NCI-H146 (cell line): ENCODE measurements at regions not wholly inside any gene's neighbourhood (a gene's known extent, or its start where the extent isn't known, plus 50 kb on each side); places are given as distances from the start of the nearest gene placed in this dataset.
"Not testable (repeated sequence)": the region's sequence is repeated elsewhere in the genome, so short reads cannot be mapped to it uniquely, and the experiment has no call there.

Experiments used
- DNase-seq: peaks from one replicate; lab custom pipeline; 2025; lab: John Stamatoyannopoulos, UW

DNA sequence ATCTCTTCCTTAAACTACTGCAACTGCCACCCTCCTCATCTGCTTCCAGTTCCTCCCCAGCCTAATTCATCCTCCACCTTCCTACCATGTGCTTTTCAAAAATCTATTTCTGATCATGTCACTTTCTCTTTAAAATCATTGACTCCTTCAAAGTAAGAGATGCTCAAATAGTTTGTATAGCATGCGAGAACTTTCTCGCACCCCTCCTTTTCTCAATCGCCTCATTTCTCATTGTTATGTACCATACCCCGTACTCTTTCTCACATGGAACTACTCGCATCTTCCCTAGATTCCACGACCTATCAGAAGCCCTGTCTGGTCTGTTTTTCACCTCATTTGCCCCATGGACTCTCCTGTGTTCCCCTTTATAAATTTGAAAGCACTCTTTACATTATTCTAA, 238.2 kb downstream of the NRIP1 start:
- no peak for DNase-seq

DNA sequence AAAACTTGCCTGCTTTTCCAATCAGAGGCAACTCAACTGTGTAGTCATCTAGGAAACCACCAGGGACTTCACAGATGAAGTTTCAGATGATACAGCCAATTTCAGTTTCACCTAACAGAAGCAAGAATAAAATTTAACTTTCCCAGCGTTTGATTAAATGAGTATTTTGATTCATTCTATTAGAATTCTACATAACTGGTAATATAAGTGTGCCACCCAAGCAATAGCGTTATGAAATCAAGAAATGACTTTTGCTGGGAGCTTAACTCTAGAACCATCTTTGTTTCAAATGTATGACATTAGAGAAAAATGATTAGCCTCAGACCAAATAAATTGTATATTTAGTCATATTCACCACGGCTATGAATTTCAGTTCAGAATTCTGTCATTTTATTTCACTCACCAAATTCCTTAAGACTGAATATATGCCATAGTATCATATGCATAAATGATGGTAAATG, 239.3 kb downstream of the NRIP1 start:
- no peak for DNase-seq

DNA sequence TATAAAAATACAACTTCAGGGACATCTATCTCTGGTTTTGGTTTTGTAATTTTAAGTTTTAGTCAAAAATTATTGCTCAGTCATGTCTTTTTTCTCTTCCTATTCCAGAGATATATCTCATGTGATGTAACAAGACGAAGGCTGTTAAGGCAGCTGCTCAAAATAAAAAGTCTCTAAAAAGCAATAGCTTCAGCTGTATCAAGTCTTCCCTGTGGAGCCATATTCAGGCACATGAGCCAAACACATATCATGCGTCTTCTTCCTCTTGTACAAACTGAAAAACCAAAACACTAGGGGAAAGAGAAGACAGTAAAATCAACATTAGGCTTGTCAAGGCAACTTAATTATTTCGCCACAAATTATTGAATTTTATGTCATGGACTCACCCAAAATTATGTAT, 240.7 kb downstream of the NRIP1 start:
- DNase-seq: no peak

DNA sequence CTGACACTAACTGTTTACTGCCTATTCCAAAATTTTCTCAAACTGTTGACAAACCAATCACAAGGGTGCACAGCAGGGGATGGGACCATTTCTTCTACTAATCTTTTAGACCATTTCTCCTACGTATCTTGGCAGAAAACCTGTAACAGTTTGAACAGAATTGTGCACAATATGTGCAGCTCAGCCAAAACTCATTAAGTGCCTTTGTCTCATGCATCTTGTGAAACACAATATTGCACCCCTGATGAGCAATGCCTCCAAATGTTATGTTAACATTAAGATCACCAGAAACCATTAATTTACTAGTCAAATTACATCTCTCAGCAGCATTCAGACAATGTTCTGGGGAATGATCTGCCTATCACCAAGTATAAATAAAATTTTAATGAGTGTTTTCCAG, 247.5 kb downstream of the NRIP1 start:
- DNase-seq: no peak

DNA sequence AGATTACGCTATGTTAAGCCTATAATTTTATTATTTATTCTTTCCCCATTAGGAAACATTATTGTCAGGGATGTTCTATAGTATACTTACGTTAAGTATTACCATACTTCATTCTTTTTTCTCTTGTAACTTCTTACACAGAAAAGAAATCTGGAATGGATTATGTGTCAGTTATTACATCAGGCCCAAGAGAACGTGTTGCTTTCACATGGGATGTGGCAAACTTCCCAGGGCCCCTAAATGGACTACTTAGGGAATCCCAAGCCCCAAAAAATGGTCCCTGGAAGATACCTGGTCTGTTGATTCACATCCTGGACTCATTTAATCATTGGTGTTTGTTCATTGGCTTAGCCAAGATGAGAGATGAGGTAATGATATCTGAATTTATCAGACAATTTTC, 249.8 kb downstream of the NRIP1 start:
- no peak for DNase-seq

DNA sequence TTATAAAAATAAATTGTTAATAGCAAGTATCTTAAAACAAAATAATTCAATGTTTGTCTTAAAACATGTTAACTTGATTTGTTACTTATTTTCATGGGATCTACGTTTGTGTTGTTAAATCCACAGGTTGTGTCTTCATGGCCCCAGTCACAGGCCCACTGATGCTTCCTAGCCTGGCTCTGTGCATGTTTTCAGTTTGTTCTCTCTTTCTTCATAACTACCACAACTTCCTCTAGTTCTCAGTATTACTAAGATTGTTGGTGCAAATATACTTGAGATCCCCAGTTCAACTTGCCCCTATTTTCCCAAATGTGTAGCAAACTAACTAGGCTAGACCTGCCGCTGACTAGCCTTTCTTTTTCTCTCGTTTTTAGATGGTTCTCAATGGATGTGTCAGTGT, 250.5 kb downstream of the NRIP1 start:
- DNase-seq: no peak

DNA sequence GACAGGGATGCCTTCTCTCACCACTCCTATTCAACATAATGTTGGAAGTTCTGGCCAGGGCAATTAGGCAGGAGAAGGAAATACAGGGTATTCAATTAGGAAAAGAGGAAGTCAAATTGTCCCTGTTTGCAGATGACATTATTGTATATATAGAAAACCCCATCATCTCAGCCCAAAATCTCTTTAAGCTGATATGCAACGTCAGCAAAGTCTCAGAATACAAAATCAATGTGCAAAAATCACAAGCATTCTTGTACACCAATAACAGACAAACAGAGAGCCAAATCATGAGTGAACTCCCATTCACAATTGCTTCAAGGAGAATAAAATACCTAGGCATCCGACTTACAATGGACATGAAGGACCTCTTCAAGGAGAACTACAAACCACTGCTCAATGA, 258.1 kb upstream of the SAMSN1 start:
- DNase-seq: not testable (repeated sequence)

DNA sequence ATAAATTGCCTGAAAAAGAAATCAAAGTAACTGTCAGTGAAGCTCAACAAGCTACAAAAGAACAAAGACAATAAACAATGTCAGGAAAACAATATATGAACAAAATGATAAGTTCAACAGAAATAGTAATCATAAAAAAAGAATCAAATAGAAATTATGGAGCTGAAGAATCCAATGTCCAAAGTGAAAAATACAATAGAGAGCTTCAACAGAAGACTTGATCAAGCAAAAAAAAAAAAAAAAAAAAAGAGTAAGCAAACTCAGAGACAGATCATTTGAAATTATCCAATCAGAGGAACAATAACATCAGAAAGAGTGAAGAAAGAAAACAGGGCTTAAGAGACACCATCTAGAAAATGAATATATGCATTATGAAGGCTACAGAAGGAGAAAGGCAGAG, 251.4 kb upstream of the SAMSN1 start:
- no peak for DNase-seq

DNA sequence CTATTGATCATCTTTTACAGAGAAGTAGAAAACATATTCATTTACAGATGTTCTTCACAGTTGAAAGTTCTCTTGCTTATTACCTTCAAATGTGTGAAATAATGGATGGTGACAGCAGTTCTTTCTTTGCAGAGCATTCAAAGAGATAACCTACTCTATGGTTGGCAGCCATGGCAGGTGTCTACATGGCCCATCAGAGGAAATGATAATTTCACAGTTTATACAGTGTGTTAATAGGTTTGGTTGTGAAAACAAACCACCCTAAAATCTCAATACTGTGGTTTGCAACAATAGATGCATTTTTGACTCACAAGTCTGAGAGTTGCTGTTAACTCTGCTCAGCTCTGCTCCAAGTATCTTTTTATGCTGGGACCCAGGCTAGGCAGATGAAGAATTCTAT, 241.2 kb upstream of the SAMSN1 start:
- no peak for DNase-seq

DNA sequence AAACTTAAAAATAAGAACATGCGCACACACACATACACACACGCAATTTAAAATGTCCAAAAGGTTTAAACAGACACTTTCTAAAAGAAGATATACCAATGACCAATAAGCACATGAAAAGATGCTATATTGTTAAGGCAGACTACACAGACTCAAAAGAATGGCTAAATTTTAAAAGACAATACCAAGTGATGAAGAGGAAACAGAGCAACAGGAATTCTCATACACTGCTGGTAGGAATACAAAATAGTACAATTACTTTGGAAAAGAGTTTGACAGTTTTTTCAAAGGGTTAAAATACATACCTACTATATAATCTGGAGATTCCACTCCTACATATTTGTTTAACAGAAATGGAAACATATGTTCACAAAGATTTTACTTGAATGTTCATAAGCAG, 239.6 kb upstream of the SAMSN1 start:
- DNase-seq: no peak

DNA sequence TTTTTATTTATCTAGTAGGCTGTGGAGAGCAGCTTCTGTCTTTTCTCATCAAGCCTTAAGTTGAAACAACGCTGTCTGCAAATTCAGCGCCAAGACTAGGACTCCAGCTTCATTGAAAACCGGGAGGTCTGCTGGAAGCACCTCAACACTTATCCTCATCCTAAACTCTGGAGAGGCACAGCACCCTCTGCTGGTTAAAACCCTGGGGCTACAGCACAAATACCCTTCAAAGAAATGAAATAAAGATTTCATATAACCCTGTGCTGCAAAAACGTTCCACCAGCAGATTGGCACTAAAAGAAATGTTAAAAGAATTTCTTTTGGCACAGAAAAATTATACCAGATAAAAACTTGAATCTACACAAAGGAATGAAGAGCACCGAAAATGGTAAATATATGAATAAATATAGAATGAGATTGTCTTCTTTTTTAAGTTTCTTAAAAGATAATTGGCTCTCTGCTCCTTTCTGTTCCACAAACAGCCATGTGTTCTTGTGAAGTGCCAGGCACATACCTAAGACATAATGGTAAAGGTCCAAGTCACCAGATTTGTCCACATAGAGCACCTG, 227.7 kb upstream of the SAMSN1 start:
- DNase-seq: no peak

DNA sequence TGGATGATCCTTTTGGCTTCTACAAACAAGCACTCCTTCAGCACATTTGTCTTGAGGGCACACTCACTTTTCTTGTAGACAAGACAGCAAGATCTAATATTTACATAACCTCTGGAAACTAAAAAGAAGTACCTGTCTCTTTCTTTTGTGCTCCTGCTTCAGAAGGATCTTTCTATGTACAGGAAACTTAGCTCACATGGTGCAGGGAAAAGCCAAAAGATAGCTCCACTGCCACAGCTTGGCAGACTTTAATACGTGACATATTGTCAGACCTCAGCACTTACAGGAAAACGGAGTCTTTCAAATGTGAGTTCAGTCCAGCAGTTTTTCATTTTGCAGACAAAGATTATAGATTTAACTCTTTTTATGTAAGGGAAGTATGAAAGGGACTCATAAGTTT, 225.5 kb upstream of the SAMSN1 start:
- no peak for DNase-seq

DNA sequence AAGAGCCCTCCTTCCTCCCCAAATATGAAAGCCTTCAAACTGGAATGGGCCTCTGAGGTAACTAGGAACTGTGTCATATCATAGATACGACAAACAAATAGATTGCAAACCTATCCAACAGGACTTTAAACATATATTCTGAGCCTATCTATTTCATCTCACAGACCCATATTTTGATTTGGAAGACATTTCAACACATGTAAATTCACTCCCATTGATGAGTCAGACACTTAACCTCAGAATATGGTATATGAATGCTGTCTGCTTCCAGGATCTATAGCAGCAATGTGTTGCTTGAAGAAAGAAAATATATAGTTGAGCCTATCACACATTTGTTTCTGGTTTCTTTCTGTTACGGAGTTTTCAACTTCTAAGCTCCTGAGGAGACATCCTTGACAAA, 221.9 kb upstream of the SAMSN1 start:
- no peak for DNase-seq

DNA sequence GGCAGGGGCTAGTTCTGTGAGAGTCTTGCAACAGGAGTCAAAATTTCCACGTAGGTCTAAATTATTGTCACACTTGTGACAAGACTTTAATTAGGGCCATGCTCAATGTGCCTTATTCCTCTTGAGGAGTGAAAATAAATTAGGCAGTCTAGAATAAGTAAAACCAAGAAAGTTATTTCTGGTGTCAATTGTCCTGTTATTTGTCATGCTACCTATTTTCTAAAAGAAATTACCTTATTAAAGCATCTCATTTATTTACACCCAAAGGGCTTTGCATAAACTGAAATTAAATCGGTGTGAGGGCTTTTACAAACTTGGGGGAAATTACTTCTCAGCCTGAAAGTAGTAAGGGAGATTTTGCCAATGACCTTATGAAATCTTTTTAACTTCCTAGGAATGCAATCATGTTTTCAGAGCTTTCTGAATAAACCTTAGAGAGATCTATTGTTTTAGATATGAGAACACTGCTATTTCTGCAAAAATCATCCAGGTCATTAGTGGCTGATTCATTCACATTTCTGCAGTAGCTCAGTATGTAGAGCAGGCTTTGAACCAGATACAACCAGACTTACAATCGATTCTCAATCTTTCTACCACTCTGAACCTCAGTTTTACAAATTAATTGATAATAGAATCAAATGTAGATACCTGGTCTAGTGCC, 221.2 kb upstream of the SAMSN1 start:
- no peak for DNase-seq

DNA sequence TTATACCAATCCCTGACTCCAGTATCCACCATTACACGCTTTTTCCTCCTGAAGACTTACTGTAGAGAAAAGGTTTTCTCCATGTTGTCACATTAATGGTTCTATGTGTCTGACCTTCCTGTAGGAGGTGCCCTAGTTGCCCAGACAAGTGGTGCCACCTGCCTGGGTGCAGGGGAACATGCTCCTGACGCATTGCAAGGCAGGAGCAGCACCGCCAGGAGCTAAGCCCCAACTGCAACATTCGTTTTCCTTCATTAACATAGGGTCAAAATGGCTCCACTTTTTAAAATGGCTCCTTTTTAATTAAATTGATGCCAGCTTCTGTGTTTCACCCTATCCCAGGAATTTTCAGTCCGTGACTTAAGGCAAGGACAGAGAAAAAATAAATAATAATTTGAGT, 220.1 kb upstream of the SAMSN1 start:
- no peak for DNase-seq

DNA sequence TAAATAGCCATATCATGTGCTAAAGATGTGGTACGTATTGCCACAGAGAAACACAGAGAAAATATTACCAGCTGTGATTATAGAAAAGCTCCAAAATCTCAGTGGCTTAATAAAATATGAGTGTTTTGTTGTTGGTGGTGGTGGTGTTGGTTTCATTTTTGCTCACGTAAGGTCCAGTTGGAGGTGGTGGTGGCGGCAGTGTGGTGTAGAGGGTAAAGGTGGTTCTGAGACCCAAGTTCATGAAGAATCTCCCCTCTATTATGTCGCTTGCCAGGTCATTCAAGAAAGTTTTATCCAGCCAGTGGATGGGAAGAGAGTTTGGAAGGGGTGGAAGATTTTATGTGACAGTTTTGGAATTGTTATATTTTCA, 217.6 kb upstream of the SAMSN1 start:
- DNase-seq: no peak

DNA sequence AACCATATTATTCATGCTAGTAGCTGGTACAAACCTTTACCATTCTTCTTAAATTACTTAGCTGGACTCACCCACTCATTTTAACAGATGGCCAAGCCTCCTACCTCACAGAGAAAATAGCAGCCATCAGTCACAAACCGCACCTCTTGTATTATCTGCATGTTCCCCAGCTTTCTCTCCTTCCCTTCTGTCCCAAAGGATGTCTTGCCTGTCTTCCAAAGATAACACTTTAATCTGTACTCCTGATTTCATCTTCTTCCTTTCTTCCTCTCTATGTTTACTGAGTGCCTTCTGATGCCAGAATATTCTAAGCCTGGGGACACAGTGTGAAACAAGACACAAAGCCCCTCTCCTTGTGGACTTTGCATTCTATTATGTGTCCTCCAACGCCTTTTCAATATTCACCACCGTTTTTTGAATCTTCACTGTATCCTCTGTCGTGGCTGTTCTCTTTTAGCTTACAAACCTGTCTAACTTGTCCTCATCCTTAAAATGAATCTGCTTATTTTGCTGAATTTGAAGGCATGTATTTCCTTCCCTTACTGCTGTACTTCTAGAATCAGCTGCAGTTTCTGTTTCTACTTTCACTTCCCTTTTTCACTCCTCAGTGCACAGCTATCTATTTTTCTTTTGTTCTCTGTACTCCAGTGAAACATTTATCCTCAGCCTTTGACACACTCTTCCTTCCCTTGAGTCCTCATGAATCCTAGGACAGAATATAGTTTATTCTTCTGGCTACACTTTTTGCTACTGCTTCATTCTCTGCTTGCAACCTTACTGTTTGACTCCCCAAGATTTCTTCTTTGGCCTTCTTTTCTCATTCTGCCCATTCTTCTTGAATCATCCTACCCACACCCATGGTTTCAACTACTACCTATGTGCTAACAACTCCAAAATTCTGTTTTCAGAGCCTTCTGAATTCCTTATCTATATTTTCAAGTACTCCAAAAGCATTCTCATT, 216.9 kb upstream of the SAMSN1 start:
- DNase-seq: no peak

DNA sequence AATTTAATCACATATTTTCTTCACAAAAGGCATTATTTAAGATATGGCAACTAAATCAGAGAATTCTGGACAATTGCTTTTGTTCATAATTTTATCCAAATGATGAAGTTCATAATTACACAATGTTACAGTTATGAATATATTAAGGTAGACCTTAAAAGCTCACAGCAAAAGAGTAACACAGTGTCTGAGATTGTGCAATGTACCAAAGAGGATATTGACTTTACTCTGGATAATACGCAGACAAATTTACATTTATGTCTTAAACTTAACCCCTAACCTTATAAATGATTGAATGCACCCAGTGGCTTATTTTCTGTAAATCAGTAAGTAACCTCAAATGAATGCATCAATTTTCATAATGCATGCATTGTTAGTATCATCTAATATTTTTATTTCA, 216.2 kb upstream of the SAMSN1 start:
- DNase-seq: no peak

DNA sequence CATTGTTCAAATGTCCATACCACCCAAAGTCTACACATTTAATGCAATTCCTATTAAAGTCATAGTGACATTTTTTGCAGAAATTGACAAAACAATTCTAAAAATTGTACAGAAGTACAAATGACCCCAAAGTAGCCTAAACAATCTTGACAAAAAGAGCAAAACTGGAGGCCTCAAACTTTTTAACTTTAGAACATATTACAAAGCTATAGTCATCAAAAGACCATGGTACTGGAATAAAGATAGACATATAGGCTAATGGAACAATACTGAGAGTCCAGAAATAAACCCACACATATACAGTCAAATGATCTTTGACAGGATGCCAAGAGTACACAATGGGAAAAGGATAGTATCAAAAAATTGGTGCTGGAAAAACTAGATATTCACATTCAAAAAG, 213.2 kb upstream of the SAMSN1 start:
- no peak for DNase-seq

DNA sequence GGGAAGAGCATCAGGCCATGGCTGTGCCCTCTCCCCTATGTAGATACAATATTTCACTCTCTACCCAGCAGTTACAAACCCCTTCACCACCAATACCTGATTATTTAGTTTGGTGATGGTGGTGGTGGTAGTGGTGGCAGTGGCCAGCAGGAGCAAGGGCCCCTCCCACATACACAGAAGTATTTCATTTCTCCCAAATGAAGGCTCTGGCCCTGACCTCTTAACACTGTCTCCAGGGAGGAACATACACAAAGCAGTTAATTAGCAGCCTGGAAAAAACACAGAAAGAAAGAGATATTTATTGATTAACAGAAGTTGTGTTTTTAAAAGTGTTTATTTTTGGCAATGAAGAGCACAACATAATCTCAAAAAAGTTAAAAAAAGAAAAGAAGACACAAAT, 212.7 kb upstream of the SAMSN1 start:
- DNase-seq: no peak

DNA sequence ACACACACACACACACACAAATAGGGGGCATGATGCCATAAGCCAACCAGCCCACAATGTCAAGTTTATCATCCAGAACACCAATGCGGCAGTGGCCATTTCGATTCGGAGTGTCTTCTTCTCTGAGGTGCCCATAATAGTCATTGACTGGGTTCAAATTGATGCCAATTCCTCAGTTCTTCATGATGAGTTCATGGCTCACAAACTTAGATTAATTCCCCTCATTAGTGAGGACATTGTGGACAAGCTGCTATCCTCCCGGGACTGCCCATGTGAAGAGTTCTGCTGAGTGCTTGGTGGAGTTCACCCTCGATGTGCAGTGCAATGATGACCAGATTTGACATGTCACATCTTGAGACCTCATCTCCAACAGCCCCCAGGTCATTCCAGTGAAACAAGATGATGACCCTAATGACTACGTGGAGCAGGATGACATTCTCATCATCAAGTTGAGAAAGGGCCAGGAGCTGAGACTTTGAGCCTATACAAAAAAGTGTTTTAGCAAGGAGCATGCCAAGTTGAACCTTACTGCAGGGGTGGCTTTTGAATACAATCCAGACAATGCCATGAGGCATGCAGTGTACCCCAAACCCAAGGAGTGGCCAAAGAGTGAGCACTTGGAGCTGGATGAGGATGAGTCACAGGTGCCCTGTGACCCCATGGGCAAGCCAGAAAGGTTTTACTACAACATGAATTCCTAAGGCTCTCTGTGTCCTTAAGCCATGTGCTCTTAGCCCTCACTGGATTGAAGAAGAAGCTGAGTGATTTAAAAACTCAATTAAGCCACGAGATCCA, 211.6 kb upstream of the SAMSN1 start:
- no peak for DNase-seq

DNA sequence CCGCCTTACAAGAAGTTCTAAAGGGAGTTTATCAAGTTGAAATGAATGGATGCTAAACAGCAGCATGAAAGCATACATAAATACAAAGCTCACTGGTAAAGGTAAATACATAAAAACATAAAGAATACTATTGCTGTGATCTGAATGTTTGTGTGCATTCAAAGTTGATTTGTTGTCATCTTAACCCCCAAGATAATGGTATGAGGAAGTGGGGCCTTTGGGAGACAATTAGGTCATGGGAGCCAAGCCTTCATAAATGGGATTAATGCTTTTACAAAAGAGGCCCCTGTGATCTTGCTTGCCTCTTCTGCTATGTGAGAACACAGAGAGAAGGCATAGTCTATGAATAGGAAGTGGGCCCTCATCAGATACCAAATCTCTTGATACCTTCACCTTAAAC, 209.0 kb upstream of the SAMSN1 start:
- DNase-seq: no peak
